ENCODE measurements at regions not wholly inside any gene's neighbourhood (a gene's known extent, or its start where the extent isn't known, plus 50 kb on each side); places are given as distances from the start of the nearest gene placed in this dataset.

DNA sequence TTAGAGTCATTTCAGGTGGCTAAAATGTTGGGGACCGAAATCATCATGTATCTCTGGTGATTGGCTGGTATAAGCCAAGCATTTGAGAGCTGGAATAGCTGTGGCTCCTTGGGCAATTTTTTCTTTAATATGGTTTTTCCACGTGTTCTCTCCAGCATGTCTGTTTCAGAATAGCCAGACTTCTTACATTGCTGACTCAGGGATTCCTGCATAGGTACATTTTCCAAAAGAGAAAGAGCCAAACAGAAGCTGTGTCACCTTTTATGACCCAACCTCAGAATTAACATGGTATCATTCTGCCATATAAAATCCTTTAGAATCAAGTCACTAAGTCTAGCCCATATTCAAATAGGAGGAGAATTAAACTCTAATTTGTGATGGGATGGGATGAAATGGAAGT, 74.8 kb upstream of the TSLP start:
- H3K36me3 ChIP-seq, result no peaks in the 10 kb centered on the region
- H3K4me1 ChIP-seq, result no peaks in the 10 kb centered on the region
- peaks cover 19% of the 10 kb centered on the region for H3K27me3 ChIP-seq
- TF ChIP-seq, protein P1, sequence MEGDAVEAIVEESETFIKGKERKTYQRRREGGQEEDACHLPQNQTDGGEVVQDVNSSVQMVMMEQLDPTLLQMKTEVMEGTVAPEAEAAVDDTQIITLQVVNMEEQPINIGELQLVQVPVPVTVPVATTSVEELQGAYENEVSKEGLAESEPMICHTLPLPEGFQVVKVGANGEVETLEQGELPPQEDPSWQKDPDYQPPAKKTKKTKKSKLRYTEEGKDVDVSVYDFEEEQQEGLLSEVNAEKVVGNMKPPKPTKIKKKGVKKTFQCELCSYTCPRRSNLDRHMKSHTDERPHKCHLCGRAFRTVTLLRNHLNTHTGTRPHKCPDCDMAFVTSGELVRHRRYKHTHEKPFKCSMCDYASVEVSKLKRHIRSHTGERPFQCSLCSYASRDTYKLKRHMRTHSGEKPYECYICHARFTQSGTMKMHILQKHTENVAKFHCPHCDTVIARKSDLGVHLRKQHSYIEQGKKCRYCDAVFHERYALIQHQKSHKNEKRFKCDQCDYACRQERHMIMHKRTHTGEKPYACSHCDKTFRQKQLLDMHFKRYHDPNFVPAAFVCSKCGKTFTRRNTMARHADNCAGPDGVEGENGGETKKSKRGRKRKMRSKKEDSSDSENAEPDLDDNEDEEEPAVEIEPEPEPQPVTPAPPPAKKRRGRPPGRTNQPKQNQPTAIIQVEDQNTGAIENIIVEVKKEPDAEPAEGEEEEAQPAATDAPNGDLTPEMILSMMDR (IDR thresholded peaks at IDR 0.05; ENCODE audit: low read depth, low read length), result no peak
- no peak overlapping the region for H3K4me3 ChIP-seq (ENCODE audit: low read depth, low read length)
- DNase-seq, result no peak
- no peaks in the 10 kb centered on the region for H3K9me3 ChIP-seq

GRCh38 chr5:111002036-111002435, 69.5 kb upstream of the TSLP start:
- DNase-seq, result no peak
- no peaks in the 10 kb centered on the region for H3K9me3 ChIP-seq
- H3K36me3 ChIP-seq, result no peaks in the 10 kb centered on the region
- H3K4me3 ChIP-seq (ENCODE audit: low read depth, low read length), result no peak overlapping the region
- TF ChIP-seq, protein P1 (IDR thresholded peaks at IDR 0.05; ENCODE audit: low read depth, low read length), result no peak
- peaks cover 19% of the 10 kb centered on the region for H3K27me3 ChIP-seq
- no peaks in the 10 kb centered on the region for H3K4me1 ChIP-seq

- Histone ChIP-seq H3K27me3 (peaks cover 18% of the 10 kb centered on the region), H3K4me3 (ENCODE audit: low read depth, low read length) (no peak overlapping the region), H3K36me3 (no peaks in the 10 kb centered on the region), H3K4me1 (no peaks in the 10 kb centered on the region), H3K9me3 (no peaks in the 10 kb centered on the region)
- DNase-seq, result no peak
- TF ChIP-seq, protein P1 (IDR thresholded peaks at IDR 0.05; ENCODE audit: low read depth, low read length), result no peak
These were observed 67.9 kb upstream of the TSLP start for GRCh38 chr5:111003623-111004022.

DNA sequence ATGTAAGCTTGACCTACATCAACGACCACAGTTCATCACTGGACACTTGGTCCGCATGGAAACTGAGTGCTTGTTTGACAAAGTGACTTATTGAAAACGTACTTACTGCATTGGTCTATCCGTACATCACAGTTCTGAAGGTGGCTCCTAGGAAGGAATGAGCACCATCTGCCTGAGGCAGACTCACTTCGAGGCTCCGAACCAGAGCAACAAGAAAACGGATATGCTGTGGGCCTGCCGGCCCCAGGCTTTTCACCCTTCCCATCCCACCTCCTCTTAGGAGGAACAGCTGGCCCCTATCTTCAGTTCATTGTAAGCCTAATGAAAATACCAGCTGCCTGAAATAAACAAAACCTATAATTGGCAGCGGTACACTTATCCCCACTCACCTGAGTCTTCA, 67.2 kb upstream of the TSLP start:
- no peaks in the 10 kb centered on the region for H3K4me1 ChIP-seq
- H3K9me3 ChIP-seq, result no peaks in the 10 kb centered on the region
- TF ChIP-seq, protein P1 (IDR thresholded peaks at IDR 0.05; ENCODE audit: low read depth, low read length), result no peak
- peaks cover 16% of the 10 kb centered on the region for H3K27me3 ChIP-seq
- H3K36me3 ChIP-seq, result no peaks in the 10 kb centered on the region
- H3K4me3 ChIP-seq (ENCODE audit: low read depth, low read length), result no peak overlapping the region
- DNase-seq, result no peak

GRCh38 chr5:111010783-111011182, 60.7 kb upstream of the TSLP start:
- Histone ChIP-seq H3K4me1 (no peaks in the 10 kb centered on the region), H3K27me3 (peaks cover 2% of the 10 kb centered on the region), H3K4me3 (ENCODE audit: low read depth, low read length) (no peak overlapping the region), H3K36me3 (no peaks in the 10 kb centered on the region), H3K9me3 (no peaks in the 10 kb centered on the region)
- DNase-seq, result no peak
- TF ChIP-seq, protein P1 (IDR thresholded peaks at IDR 0.05; ENCODE audit: low read depth, low read length), result no peak

GRCh38 chr5:111013011-111013410, 58.5 kb upstream of the TSLP start:
- TF ChIP-seq, protein P1 (IDR thresholded peaks at IDR 0.05; ENCODE audit: low read depth, low read length), result no peak
- no peaks in the 10 kb centered on the region for H3K9me3 ChIP-seq
- DNase-seq, result no peak
- no peak overlapping the region for H3K4me3 ChIP-seq (ENCODE audit: low read depth, low read length)
- no peaks in the 10 kb centered on the region for H3K36me3 ChIP-seq
- peaks cover 2% of the 10 kb centered on the region for H3K27me3 ChIP-seq
- H3K4me1 ChIP-seq, result no peaks in the 10 kb centered on the region
